ENCODE measurements at regions not wholly inside any gene's neighbourhood (a gene's known extent, or its start where the extent isn't known, plus 50 kb on each side); places are given as distances from the start of the nearest gene placed in this dataset.

DNA sequence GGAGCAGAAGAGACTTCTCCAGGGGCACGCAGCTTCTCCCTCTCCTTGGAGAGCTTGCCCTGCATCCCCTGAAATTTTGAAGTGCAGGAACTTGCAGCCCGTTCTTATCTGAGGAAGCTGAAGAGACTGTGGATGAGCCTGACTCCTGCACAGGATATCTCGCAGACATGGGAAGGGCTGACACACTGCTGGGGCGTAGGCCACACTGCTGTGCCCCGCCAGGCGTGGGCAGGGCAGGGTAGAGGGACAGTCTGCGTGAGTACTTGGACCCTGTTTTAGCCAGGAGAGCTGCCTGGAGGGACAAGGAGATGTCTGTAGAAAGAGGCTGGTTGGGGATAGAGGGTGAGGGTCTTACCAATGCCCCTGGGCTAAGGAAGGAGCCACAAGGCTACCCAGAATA lies 353.7 kb upstream of the NBEA start:
- TF ChIP-seq, protein P1, sequence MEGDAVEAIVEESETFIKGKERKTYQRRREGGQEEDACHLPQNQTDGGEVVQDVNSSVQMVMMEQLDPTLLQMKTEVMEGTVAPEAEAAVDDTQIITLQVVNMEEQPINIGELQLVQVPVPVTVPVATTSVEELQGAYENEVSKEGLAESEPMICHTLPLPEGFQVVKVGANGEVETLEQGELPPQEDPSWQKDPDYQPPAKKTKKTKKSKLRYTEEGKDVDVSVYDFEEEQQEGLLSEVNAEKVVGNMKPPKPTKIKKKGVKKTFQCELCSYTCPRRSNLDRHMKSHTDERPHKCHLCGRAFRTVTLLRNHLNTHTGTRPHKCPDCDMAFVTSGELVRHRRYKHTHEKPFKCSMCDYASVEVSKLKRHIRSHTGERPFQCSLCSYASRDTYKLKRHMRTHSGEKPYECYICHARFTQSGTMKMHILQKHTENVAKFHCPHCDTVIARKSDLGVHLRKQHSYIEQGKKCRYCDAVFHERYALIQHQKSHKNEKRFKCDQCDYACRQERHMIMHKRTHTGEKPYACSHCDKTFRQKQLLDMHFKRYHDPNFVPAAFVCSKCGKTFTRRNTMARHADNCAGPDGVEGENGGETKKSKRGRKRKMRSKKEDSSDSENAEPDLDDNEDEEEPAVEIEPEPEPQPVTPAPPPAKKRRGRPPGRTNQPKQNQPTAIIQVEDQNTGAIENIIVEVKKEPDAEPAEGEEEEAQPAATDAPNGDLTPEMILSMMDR (IDR thresholded peaks at IDR 0.05) = no peak

DNA sequence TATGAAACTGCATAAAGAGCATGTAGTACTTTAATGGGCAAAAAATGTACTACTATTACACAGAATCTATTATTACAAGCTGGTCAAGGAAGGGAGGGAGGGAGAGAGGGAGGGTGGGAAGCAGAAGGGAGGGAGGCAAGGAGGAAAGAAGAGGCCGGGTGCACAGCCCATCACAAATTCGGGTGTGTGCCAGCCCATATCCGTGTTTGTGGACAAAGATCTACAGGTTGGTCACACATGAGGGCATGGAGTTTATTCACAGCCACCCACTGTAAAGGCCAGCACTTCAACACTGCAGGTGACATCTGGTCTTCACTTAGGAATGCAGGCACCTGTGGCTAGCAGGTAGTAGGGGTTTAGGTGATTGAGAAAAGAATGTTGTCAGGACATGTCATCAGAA lies 352.5 kb upstream of the NBEA start:
- TF ChIP-seq, protein P1 (IDR thresholded peaks at IDR 0.05) = no peak

DNA sequence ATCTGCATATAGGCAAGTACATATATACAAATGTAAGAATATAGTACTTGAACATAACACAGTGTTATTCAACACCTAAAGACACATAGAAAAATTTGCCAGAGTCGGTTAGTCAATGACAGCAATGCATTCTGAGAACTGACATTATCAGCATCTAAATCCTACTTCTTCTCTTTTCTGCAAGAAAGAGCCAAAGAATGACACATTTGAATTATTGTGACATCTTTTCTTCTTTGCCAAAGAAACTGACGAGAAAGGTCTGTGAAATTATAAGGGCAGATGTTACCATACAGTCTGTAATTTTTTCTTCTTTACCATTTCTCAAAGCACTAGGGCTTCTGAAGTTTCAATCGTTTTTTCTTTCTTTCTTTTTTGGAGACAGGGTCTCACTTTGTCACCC lies 350.9 kb upstream of the NBEA start:
- TF ChIP-seq, protein P1 (IDR thresholded peaks at IDR 0.05) = no peak

DNA sequence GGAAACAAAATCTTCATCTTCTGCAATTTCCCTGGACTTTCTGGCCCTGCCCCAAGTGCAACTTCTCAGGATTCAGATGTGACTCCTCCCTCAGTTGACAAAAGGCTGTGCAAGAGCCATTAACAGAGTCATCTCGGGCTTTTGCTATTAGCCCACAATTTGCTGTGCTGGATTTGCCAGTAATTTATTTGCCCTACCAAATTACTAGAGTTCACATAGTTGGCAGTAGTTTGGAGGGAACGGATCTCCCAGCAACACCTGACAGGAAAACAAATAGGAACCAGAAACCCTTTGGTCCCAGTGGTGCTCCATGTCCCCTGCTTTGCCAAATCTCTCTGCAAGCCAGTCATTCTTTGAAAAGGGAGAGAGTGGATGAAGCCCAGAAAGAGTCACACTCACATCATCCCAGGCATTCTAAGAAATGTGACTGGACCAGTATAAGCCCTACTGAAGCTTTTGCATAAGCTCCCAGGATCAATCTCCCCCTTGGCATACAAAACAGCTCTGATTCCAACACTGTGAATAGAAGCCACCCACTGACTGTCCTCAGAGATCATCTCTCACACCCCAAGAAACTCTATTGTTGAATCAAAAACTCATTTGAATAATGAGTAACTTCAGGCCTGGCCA lies 350.1 kb upstream of the NBEA start:
- TF ChIP-seq, protein P1 (IDR thresholded peaks at IDR 0.05) = no peak

DNA sequence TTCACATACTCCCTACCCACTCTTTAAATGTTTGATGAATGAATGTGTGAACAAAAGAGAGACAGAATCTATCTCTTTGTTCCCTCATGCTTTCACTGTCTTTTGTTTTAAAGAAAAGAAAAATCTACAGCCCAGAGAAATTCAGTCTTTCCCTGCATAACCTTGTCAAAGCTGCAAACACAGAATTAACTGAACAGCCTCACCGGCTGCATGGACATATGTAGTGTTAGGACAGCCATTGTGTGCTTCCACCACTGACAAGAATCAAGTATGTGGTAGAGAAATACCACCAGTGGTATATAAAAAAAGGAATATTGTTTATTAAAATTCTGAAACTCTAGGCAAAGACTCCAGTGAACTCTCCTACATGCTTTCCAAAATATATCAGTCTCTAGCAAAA lies 348.4 kb upstream of the NBEA start:
- TF ChIP-seq, protein P1 (IDR thresholded peaks at IDR 0.05) = no peak

DNA sequence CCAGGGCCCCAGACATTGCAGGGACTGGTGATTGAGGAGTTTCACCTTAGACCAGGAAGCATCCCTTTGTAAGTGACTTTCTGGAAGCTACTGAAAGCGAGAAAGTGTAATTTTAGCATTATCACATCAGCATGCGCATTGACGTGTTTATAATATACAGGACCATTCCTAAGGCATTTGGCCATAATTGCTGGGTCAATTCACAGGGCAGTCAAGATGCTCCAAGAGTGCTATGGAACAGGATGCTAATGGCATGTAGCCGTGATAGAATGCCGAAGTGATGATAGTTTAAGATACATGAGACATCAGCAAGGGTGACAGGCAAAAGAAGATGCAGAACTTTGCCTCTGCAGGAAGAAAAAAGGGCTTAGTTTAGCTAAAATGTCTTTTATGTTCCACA lies 347.6 kb upstream of the NBEA start:
- TF ChIP-seq, protein P1 (IDR thresholded peaks at IDR 0.05) = no peak

DNA sequence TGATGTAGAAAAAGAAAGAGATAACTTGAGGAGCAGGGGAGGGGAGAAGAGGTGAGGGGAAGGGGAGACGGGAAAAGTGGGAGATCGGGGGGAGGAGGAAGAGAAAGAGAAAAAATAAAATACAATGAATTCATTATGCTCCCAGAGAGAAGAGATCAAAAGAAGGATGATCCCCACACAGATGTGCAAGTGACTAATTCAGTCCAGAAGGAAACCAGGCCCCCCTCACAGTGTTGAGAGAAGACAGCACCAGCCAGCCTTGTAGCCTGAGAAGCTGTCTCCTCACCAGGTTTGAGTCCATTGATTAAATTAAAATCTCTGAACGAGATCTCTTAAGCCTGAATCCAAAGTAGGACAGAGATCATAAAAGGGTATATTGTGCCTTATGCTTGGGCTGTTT lies 333.7 kb upstream of the NBEA start:
- TF ChIP-seq, protein P1 (IDR thresholded peaks at IDR 0.05) = no peak

DNA sequence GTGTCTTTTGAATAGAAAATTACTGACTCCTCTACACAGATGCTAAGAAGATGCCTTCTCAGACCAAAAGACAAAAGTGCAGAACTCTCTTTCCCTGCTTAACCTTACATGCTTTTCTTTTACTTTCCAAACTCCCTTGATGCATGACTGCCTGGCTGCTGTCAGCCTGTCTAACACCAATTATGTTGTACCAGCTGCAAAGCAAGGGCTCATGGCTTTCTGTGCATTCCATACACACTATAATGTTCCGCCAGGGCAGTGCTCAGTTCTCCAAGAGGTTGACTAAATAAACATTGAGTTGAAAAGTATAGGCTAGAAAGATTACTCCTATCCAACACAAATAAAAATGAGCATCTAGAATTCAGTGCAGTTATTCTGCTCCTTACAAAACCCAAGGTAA lies 330.4 kb upstream of the NBEA start:
- TF ChIP-seq, protein P1 (IDR thresholded peaks at IDR 0.05) = no peak
